IMR-90 (cell line): ENCODE measurements at regions not wholly inside any gene's neighbourhood (a gene's known extent, or its start where the extent isn't known, plus 50 kb on each side); places are given as distances from the start of the nearest gene placed in this dataset.

ENCODE experiments used
- ATAC-seq: fragments of 200-7000 bp; cut with Tn5 transposase; 2 replicates; pipeline ENCODE4 v1.9.1; 2020; ENCODE audit warnings: low read depth, mild to moderate bottlenecking, moderate library complexity
- BruUV-seq: library from RNA; stranded (reverse); fragments of 400-500 nt; replicated peaks from 2 replicates; lab custom pipeline; 2021; lab: Mats Ljungman, UMichigan
- CTCF ChIA-PET: fragments of 300-600 bp; formaldehyde crosslinking; extraction: SDS; loops from one replicate; lab custom pipeline; 2021; ENCODE audit warnings: antibody characterized with exemption; lab: Yijun Ruan, JAX
- POLR2A ChIA-PET: fragments of 300-600 bp; sonication (Branson Sonifier 250); formaldehyde crosslinking; loops from one replicate; lab custom pipeline; 2022; ENCODE audit warnings: antibody characterized with exemption; ENCODE audit not compliant: unreplicated experiment; lab: Charles Lee
- DNase-seq: peaks from one replicate; pipeline ENCODE4 v3.0.0; 2013
- H2AFZ ChIP-seq: replicated peaks from 2 replicates; pipeline ENCODE3; 2013; ENCODE audit warnings: low read length, mild to moderate bottlenecking; ENCODE audit not compliant: poor library complexity
- H2AK5ac ChIP-seq: 2 replicates; pipeline ENCODE4 v1.6.1; 2013; ENCODE audit warnings: low read depth, low read length, inconsistent platforms
- H2AK9ac ChIP-seq: replicated peaks from 2 replicates; pipeline ENCODE3; 2013; ENCODE audit warnings: mild to moderate bottlenecking, low read depth, low read length, moderate library complexity; ENCODE audit not compliant: poor library complexity
- H2BK120ac ChIP-seq: 2 replicates; pipeline ENCODE4 v1.6.1; 2013; ENCODE audit warnings: low read depth, low read length, inconsistent platforms
- H2BK15ac ChIP-seq: 3 replicates; pipeline ENCODE4 v1.6.1; 2013; ENCODE audit warnings: low read depth, low read length, inconsistent platforms
- H2BK20ac ChIP-seq: 2 replicates; pipeline ENCODE4 v1.6.1; 2013; ENCODE audit warnings: low read depth, mild to moderate bottlenecking, inconsistent platforms, low read length, moderate library complexity
- H2BK5ac ChIP-seq: 2 replicates; pipeline ENCODE4 v1.6.1; 2013; ENCODE audit warnings: mild to moderate bottlenecking, low read depth, low read length, inconsistent platforms; ENCODE audit not compliant: poor library complexity, severe bottlenecking
- H3K14ac ChIP-seq: replicated peaks from 2 replicates; pipeline ENCODE4 v1.6.1; 2013; ENCODE audit warnings: low read depth, low read length, inconsistent platforms
- H3K18ac ChIP-seq: 2 replicates; pipeline ENCODE4 v1.6.1; 2013; ENCODE audit warnings: low read depth, low read length, control low read depth
- H3K23ac ChIP-seq: 2 replicates; pipeline ENCODE4 v1.6.1; 2013; ENCODE audit warnings: low read depth, low read length, inconsistent platforms
- H3K27ac ChIP-seq: 2 replicates; pipeline ENCODE4 v1.5.1; 2013; ENCODE audit warnings: mild to moderate bottlenecking, control low read depth, low read length; ENCODE audit not compliant: insufficient read depth
- H3K27me3 ChIP-seq: 2 replicates; pipeline ENCODE4 v1.6.1; 2013; ENCODE audit warnings: low read length; ENCODE audit not compliant: control insufficient read depth, insufficient read depth
- H3K36me3 ChIP-seq: 2 replicates; pipeline ENCODE4 v1.6.1; 2013; ENCODE audit warnings: low read length, mixed read lengths; ENCODE audit not compliant: control insufficient read depth, insufficient read depth
- H3K4ac ChIP-seq: 2 replicates; pipeline ENCODE4 v1.6.1; 2013; ENCODE audit warnings: low read depth, low read length, inconsistent platforms
- H3K4me1 ChIP-seq: 2 replicates; pipeline ENCODE4 v1.6.1; 2013; ENCODE audit warnings: low read length, mixed read lengths; ENCODE audit not compliant: control insufficient read depth, insufficient read depth
- H3K4me2 ChIP-seq: 2 replicates; pipeline ENCODE4 v1.6.1; 2013; ENCODE audit warnings: low read depth, mild to moderate bottlenecking, control low read depth, low read length, moderate library complexity
- H3K4me3 ChIP-seq: 2 replicates; pipeline ENCODE4 v1.5.1; 2013; ENCODE audit warnings: low read depth, mild to moderate bottlenecking, control low read depth, low read length, moderate library complexity; ENCODE audit not compliant: insufficient read depth
- H3K56ac ChIP-seq: 2 replicates; pipeline ENCODE4 v1.6.1; 2013; ENCODE audit warnings: low read length, inconsistent platforms; ENCODE audit not compliant: insufficient read depth; ENCODE audit errors: extremely low read depth
- H3K79me1 ChIP-seq, 2 experiments: 2 replicates each; pipeline ENCODE4 v1.6.1; 2013; ENCODE audit warnings: low read length in 2 of 2, inconsistent platforms in 1 of 2, low read depth in 1 of 2
- H3K9ac ChIP-seq: 2 replicates; pipeline ENCODE4 v1.6.1; 2013; ENCODE audit warnings: low read depth, low read length, control low read depth
- H3K9me1 ChIP-seq: 2 replicates; pipeline ENCODE4 v1.6.1; 2013; ENCODE audit warnings: low read length, inconsistent platforms; ENCODE audit not compliant: insufficient read depth
- H3K9me3 ChIP-seq: 2 replicates; pipeline ENCODE4 v1.6.1; 2013; ENCODE audit warnings: low read length; ENCODE audit not compliant: control insufficient read depth, insufficient read depth
- H4K20me1 ChIP-seq: 2 replicates; pipeline ENCODE4 v1.6.1; 2013; ENCODE audit warnings: low read length, inconsistent platforms; ENCODE audit not compliant: insufficient read depth
- H4K5ac ChIP-seq: 2 replicates; pipeline ENCODE4 v1.6.1; 2013; ENCODE audit warnings: mild to moderate bottlenecking, low read depth, low read length, control low read depth
- H4K8ac ChIP-seq, 2 experiments: 2 replicates each; pipeline ENCODE4 v1.6.1; 2013; ENCODE audit warnings: low read depth in 2 of 2, low read length in 2 of 2, control low read depth in 1 of 2, inconsistent platforms in 1 of 2
- H4K91ac ChIP-seq: 2 replicates; pipeline ENCODE4 v1.6.1; 2013; ENCODE audit warnings: low read depth, low read length, inconsistent platforms; ENCODE audit not compliant: insufficient read depth
- CHD1 ChIP-seq: IDR thresholded peaks from 2 replicates; pipeline ENCODE4 v1.6.1; 2012; ENCODE audit warnings: low read depth, low read length, improper control_type of control experiment
- MAFK ChIP-seq: IDR thresholded peaks from 2 replicates; pipeline ENCODE4 v1.6.1; 2012; ENCODE audit warnings: low read depth, low read length, improper control_type of control experiment
- MXI1 ChIP-seq: IDR thresholded peaks from 2 replicates; pipeline ENCODE4 v1.6.1; 2012; ENCODE audit warnings: low read depth, mild to moderate bottlenecking, low read length, moderate library complexity, borderline replicate concordance
- NFE2L2 ChIP-seq: fragments of 150-350 bp; IDR thresholded peaks from 2 replicates; pipeline ENCODE4 v1.6.1; 2016; ENCODE audit warnings: low read depth, mild to moderate bottlenecking, low read length
- RAD21 ChIP-seq: IDR thresholded peaks from 2 replicates; pipeline ENCODE4 v1.6.1; 2012; ENCODE audit warnings: low read length, improper control_type of control experiment
- RFX5 ChIP-seq: IDR thresholded peaks from 2 replicates; pipeline ENCODE4 v1.8.0; 2012; ENCODE audit warnings: low read depth, mild to moderate bottlenecking, low read length, moderate library complexity
- SMC3 ChIP-seq: fragments of 150-350 bp; IDR thresholded peaks from 2 replicates; pipeline ENCODE4 v1.6.1; 2016; ENCODE audit warnings: low read depth, mild to moderate bottlenecking, antibody characterized with exemption, low read length, moderate library complexity
- WGBS, 2 experiments: methylation state at CpG; one replicate each; pipeline versions ENCODE4 v1.1.5 to v1.1.7; 2013; ENCODE audit warnings: missing lambda C conversion rate in 2 of 2; ENCODE audit not compliant: insufficient read length in 1 of 2; ENCODE audit errors: extremely low coverage in 2 of 2; 5-methylcytosine and 5-hydroxymethylcytosine counted together
- dilution Hi-C: fragments of 300-500 bp; cut with HindIII; formaldehyde crosslinking; loops from one replicate; pipeline ENCODE4 v1.14.3; 2018; ENCODE audit warnings: low sequenced_read_pairs; ENCODE audit not compliant: unreplicated experiment
- in situ Hi-C: fragments of 300-500 bp; cut with MboI; formaldehyde crosslinking; loops from 3 replicates; pipeline ENCODE4 v1.14.3; 2019; ENCODE audit warnings: low sequenced_read_pairs, inconsistent platforms, mixed read lengths
- intact Hi-C: fragments of 100-400 bp; cut with micrococcal nuclease; formaldehyde crosslinking; loops from 2 replicates; pipeline ENCODE4 v1.10.0; 2022
- TF ChIP-seq, protein P1 (sequence below): fragments of 150-350 bp; IDR thresholded peaks from 2 replicates; pipeline ENCODE4 v1.6.1; 2017; ENCODE audit warnings: mild to moderate bottlenecking, antibody characterized with exemption, low read length, low read depth

DNA sequence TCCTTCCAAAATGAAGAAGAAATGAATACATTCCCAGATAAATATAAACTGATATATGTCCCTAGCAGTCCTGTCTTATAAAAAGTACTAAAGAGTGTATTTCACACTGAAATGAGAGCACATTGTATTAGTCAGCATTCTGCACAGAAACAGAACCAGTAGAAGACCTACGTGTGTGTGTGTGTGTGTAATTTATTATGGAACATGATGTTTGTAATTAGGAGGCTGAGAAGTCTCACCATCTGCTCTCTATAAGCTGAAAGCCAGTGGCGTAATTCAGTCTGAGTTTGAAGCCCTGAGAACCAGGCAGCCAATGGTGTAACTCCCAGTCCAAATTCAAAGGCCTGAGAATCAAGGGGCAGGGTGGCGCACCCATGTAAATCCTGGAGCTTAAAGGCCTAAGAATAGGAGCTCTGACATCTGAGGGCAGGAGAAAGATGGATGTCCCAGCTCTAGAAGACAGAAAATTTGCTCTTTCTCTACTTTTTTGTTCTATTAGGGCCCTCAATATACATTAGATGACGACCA, 146.5 kb upstream of the LYPLAL1 start:
- Histone ChIP-seq H3K79me1 (no peaks in the 10 kb centered on the region), H2AK9ac (no peak overlapping the region), H3K9me3 (no peaks in the 10 kb centered on the region), H4K91ac (no peak overlapping the region), H3K4me3 (no peak overlapping the region), H2BK20ac (no peak overlapping the region), H2AFZ (peak overlapping the region; percentile 4), H3K18ac (no peak overlapping the region), H2BK15ac (no peak overlapping the region), H3K4me1 (no peaks in the 10 kb centered on the region), H4K20me1 (no peaks in the 10 kb centered on the region), H3K4ac (no peak overlapping the region), H3K23ac (no peak overlapping the region), H3K27me3 (no peaks in the 10 kb centered on the region), H3K9ac (no peak overlapping the region), H2BK120ac (no peak overlapping the region), H2BK5ac (no peak overlapping the region), H3K27ac (no peak overlapping the region), H2AK5ac (no peak overlapping the region), H4K8ac (no peak overlapping the region), H3K56ac (no peak overlapping the region), H3K36me3 (no peaks in the 10 kb centered on the region), H3K9me1 (no peaks in the 10 kb centered on the region), H3K4me2 (no peak overlapping the region), H3K14ac (no peak overlapping the region), H4K5ac (no peak overlapping the region)
- WGBS, 2 experiments: no CpG with 5 or more reads among the region's 4 CpGs
- ChIA-PET POLR2A (no interaction called here), CTCF (no interaction called here)
- ATAC-seq (no peak), DNase-seq (no peak)
- no TSS peak for BruUV-seq
- TF ChIP-seq MXI1: no peak
- no peak for TF ChIP-seq RFX5
- TF ChIP-seq RAD21: no peak
- no peak for TF ChIP-seq MAFK
- TF ChIP-seq SMC3: no peak
- TF ChIP-seq, protein P1, sequence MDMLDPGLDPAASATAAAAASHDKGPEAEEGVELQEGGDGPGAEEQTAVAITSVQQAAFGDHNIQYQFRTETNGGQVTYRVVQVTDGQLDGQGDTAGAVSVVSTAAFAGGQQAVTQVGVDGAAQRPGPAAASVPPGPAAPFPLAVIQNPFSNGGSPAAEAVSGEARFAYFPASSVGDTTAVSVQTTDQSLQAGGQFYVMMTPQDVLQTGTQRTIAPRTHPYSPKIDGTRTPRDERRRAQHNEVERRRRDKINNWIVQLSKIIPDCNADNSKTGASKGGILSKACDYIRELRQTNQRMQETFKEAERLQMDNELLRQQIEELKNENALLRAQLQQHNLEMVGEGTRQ: no peak
- no peak for TF ChIP-seq CHD1
- no peak for TF ChIP-seq NFE2L2
- dilution Hi-C loops (no loop called here), intact Hi-C loops (no loop called here), in situ Hi-C loops (no loop called here)
